ENCODE measurements at regions not wholly inside any gene's neighbourhood (a gene's known extent, or its start where the extent isn't known, plus 50 kb on each side); places are given as distances from the start of the nearest gene placed in this dataset.

DNA sequence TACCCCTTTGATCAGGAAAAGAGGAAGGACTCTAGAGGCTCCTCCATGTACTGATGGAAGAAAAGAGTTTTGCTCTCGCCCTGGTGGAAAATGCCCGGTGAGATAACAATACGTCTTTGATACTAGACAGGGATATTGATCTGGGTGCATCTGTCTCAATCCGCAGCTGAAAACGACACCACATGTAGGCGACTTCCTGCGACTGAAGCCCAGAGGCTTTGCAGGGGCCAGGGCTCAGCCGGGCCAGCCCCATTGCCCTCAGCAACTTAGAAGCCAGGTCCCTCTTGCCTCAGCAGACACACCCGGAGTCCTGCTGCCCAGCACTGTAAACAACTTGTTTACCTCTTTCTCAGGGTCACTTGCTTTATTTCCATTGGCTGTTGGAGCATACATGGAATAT lies 409.4 kb downstream of the IRS2 start:
- H3K4me1 ChIP-seq (ENCODE audit: control insufficient read depth, insufficient read depth, low read length), result no peaks in the 10 kb centered on the region
- 87% methylated on average over 8 of the region's 9 CpGs; no CpG with 5 or more reads in 1 of the 2 experiments for WGBS, 2 experiments (ENCODE audit: extremely low coverage in 2 of 2, insufficient read length in 1 of 2)
- TF ChIP-seq MAFK (IDR thresholded peaks at IDR 0.05; ENCODE audit: low read depth, low read length) (no peak), BHLHE40 (IDR thresholded peaks at IDR 0.05; ENCODE audit: low read depth, low read length) (no peak), NFE2L2 (IDR thresholded peaks at IDR 0.05; ENCODE audit: low read depth, low read length) (no peak), CHD1 (IDR thresholded peaks at IDR 0.05; ENCODE audit: low read depth, low read length) (no peak), ELK1 (IDR thresholded peaks at IDR 0.05; ENCODE audit: borderline replicate concordance, low read depth, low read length) (no peak), RAD21 (IDR thresholded peaks at IDR 0.05; ENCODE audit: low read length) (no peak), CEBPB (IDR thresholded peaks at IDR 0.05; ENCODE audit: low read depth, low read length) (no peak), RCOR1 (IDR thresholded peaks at IDR 0.05; ENCODE audit: insufficient replicate concordance, low read length) (no peak), MXI1 (IDR thresholded peaks at IDR 0.05; ENCODE audit: borderline replicate concordance, low read depth, low read length) (no peak), RFX5 (IDR thresholded peaks at IDR 0.05; ENCODE audit: low read depth, low read length) (no peak), FOS (IDR thresholded peaks at IDR 0.05; ENCODE audit: low read depth, low read length) (no peak), SMC3 (IDR thresholded peaks at IDR 0.05; ENCODE audit: low read depth, low read length) (no peak), POLR2A (IDR thresholded peaks at IDR 0.05; ENCODE audit: low read depth, low read length) (no peak), USF2 (IDR thresholded peaks at IDR 0.05; ENCODE audit: low read depth, low read length) (no peak), MAZ (IDR thresholded peaks at IDR 0.05; ENCODE audit: borderline replicate concordance, low read depth, low read length) (no peak)
- TF ChIP-seq, protein P1, sequence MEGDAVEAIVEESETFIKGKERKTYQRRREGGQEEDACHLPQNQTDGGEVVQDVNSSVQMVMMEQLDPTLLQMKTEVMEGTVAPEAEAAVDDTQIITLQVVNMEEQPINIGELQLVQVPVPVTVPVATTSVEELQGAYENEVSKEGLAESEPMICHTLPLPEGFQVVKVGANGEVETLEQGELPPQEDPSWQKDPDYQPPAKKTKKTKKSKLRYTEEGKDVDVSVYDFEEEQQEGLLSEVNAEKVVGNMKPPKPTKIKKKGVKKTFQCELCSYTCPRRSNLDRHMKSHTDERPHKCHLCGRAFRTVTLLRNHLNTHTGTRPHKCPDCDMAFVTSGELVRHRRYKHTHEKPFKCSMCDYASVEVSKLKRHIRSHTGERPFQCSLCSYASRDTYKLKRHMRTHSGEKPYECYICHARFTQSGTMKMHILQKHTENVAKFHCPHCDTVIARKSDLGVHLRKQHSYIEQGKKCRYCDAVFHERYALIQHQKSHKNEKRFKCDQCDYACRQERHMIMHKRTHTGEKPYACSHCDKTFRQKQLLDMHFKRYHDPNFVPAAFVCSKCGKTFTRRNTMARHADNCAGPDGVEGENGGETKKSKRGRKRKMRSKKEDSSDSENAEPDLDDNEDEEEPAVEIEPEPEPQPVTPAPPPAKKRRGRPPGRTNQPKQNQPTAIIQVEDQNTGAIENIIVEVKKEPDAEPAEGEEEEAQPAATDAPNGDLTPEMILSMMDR (conservative IDR thresholded peaks at IDR 0.05; ENCODE audit: low read depth, low read length), result no peak
- H3K4me2 ChIP-seq (ENCODE audit: low read depth, low read length), result no peak overlapping the region
- no peak overlapping the region for H3K27ac ChIP-seq (ENCODE audit: insufficient read depth, low read length)
- no peaks in the 10 kb centered on the region for H3K36me3 ChIP-seq (ENCODE audit: control insufficient read depth, insufficient read depth, low read length)
- no peak overlapping the region for H2BK5ac ChIP-seq (ENCODE audit: low read depth, low read length, poor library complexity, severe bottlenecking)
- no peak overlapping the region for H3K4me3 ChIP-seq (ENCODE audit: insufficient read depth, low read depth, low read length)
- H2AK9ac ChIP-seq (replicated peaks; ENCODE audit: low read depth, low read length, poor library complexity), result no peak overlapping the region
- ATAC-seq (ENCODE audit: low read depth) (no peak), DNase-seq (no peak)
- H3K9ac ChIP-seq (ENCODE audit: low read depth, low read length), result no peak overlapping the region
- H3K27me3 ChIP-seq (ENCODE audit: control insufficient read depth, insufficient read depth, low read length), result no peaks in the 10 kb centered on the region
- intact Hi-C loops (cut with micrococcal nuclease) (no loop called here), dilution Hi-C loops (cut with HindIII; ENCODE audit: low sequenced_read_pairs, unreplicated experiment) (no loop called here), in situ Hi-C loops (cut with MboI; ENCODE audit: low sequenced_read_pairs) (no loop called here)
- H4K5ac ChIP-seq (ENCODE audit: low read depth, low read length), result no peak overlapping the region
- no peak overlapping the region for H2BK15ac ChIP-seq (ENCODE audit: low read depth, low read length)
- no peak overlapping the region for H3K18ac ChIP-seq (ENCODE audit: low read depth, low read length)
- POLR2A ChIA-PET (ENCODE audit: unreplicated experiment), result no interaction called here
- no peak overlapping the region for H2BK120ac ChIP-seq (ENCODE audit: low read depth, low read length)
- no peak overlapping the region for H2AFZ ChIP-seq (replicated peaks; ENCODE audit: low read length, poor library complexity)
- no peak overlapping the region for H4K8ac ChIP-seq (ENCODE audit: low read depth in 2 of 2, low read length in 2 of 2)
- H3K14ac ChIP-seq (replicated peaks; ENCODE audit: low read depth, low read length), result no peak overlapping the region
- H3K9me1 ChIP-seq (ENCODE audit: insufficient read depth, low read length), result no peaks in the 10 kb centered on the region
- H3K56ac ChIP-seq (ENCODE audit: extremely low read depth, insufficient read depth, low read length), result no peak overlapping the region
- no peak overlapping the region for H2AK5ac ChIP-seq (ENCODE audit: low read depth, low read length)
- H2BK20ac ChIP-seq (ENCODE audit: low read depth, low read length), result no peak overlapping the region
- H3K79me1 ChIP-seq (ENCODE audit: low read depth in 1 of 2, low read length in 2 of 2), result no peaks in the 10 kb centered on the region
- CTCF ChIA-PET, result interaction anchor here (0.7 to 1.0 kb wide), 2 partner anchors 11 to 12 kb away, joined by 3 read pairs; no protein-coding TSS in a partner anchor
- H3K23ac ChIP-seq (ENCODE audit: low read depth, low read length), result no peak overlapping the region
- no peaks in the 10 kb centered on the region for H4K20me1 ChIP-seq (ENCODE audit: insufficient read depth, low read length)
- BruUV-seq (replicated peaks), result no TSS peak
- H3K9me3 ChIP-seq (ENCODE audit: control insufficient read depth, insufficient read depth, low read length), result no peaks in the 10 kb centered on the region
- H3K4ac ChIP-seq (ENCODE audit: low read depth, low read length), result no peak overlapping the region
- H4K91ac ChIP-seq (ENCODE audit: insufficient read depth, low read depth, low read length), result no peak overlapping the region

Measured in IMR-90 (cell line).